CD4-positive, alpha-beta T cell treated with Interferon alpha-2 for 1 hour (primary cell): ENCODE measurements at regions not wholly inside any gene's neighbourhood (a gene's known extent, or its start where the extent isn't known, plus 50 kb on each side); places are given as distances from the start of the nearest gene placed in this dataset.
"Not testable (repeated sequence)": the region's sequence is repeated elsewhere in the genome, so short reads cannot be mapped to it uniquely, and the experiment has no call there.

Source experiments
- DNase-seq, 2 donors: peaks; one replicate each; pipeline ENCODE4 v3.0.0-alpha.2; 2020 to 2022

DNA sequence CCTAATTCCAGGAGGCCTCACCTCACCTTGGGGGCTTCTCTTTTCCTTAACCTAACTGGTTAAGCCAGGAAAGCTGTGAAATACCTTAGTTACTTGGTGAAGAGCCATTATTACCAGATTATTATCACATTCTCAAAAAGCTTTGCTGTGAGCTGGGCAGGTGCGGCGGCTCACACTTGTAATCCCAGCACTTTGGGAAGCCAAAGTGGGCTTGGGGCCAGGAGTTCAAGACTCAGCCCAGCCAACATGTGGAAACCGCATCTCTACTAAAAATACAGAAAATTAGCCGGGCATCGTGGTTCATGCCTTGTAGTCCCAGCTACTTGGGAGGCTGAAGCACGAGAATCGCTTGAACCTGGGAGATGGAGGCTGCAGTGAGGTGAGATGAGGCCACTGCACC is 102.4 kb upstream of the KLF6 start:
- no peak for DNase-seq

GRCh38 chr10:3886641-3887251 is 101.7 kb upstream of the KLF6 start:
- DNase-seq: peak in 1 of 2 donors; percentile 54

DNA sequence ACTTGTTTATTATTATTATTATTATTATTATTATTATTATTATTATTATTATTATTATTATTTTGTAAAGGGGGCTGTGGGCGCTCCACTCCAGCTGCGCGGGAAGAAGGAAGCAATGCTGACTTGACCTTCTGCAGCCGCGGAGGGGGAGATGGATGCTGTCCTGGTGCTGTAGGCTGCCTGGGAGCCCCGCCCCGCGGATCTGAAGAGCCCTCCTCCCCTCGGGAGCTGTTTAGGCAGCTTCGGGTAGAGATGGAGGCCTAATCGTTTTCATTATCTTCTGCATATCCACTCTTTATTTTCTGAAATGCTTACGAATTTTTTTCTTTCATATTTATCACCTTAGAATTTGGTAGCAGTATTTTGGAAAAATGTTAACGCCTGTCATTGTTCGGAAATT is 101.2 kb upstream of the KLF6 start:
- no peak for DNase-seq

- no peak for DNase-seq
Measured at GRCh38 chr10:3882855-3883254, 97.8 kb upstream of the KLF6 start.

DNA sequence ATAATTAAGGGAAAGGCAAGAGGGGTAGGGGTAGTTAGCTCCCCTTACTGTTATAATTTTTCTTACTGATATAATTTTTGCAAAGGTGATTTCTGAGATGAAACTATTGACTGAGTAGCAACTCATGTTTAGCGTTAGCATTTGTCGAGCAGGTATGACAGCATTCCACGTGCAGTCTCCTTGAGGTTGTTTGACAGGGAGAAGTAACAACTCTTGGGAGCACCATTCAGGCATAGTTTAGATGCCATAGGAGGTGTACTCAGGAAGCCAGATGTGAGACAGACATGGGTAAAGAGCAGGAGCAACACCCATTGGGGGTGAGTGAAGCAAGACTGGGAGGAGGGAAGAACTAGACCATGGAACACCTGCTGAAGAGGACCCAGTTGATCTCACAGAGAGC is 96.6 kb upstream of the KLF6 start:
- DNase-seq: no peak

DNA sequence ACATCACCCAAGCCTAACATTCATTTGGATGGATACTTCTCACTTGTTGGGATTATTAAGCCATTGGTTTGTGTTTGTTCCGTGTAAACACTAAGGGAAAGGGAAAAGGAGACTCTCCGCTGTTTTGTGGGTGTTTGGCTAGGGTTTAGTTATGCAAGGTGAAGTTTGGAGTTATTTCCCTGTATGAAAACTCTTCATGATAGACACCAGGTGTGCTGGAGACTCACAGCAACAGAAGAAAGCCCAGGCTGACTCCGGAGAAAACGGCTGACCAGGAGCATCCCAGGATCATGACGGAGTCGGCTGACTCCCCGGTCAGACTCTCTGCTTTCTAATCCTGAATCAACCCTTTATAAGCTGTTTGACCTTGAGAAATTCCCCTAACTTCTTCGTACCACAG is 94.1 kb upstream of the KLF6 start:
- no peak for DNase-seq

DNA sequence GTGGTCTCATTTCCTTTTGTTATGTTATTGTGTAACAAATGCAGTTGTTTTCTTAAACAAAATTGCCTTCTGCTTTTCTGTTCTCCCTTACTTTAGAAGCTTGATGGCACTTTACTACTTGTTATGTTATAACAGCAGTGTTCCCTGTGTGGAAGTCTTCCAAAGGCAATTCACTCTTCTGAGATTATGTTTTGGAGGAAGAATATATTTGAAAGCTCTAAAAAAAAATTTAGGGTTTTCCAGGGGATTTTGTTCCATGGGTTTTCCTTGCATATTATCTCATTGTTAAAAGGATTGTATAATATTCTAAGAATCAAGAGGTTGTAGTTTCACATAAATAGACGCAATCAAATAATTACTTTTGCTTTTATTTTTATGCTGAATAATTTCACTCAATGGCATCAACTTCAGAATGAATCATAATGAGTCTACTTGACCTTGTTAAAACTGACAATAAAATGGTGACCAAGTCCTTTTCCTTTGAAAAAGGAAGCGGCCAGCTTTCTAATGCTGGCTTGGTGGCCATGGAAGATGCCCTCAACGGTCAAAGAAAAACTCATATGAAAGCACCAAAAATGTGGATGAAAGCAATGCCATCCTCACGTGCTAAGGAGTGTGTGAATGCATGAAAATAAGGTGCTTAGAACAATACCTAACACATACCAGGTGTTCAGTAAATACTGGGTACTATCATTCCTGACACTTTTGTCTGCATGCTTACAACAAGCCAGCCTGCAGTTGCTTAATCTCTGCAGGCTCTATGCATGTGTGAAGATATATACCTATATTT is 92.4 kb upstream of the KLF6 start:
- no peak for DNase-seq

GRCh38 chr10:3876350-3876962 is 91.4 kb upstream of the KLF6 start:
- no peak for DNase-seq

- no peak for DNase-seq
Measured at GRCh38 chr10:3875842-3876235, 90.8 kb upstream of the KLF6 start.

DNA sequence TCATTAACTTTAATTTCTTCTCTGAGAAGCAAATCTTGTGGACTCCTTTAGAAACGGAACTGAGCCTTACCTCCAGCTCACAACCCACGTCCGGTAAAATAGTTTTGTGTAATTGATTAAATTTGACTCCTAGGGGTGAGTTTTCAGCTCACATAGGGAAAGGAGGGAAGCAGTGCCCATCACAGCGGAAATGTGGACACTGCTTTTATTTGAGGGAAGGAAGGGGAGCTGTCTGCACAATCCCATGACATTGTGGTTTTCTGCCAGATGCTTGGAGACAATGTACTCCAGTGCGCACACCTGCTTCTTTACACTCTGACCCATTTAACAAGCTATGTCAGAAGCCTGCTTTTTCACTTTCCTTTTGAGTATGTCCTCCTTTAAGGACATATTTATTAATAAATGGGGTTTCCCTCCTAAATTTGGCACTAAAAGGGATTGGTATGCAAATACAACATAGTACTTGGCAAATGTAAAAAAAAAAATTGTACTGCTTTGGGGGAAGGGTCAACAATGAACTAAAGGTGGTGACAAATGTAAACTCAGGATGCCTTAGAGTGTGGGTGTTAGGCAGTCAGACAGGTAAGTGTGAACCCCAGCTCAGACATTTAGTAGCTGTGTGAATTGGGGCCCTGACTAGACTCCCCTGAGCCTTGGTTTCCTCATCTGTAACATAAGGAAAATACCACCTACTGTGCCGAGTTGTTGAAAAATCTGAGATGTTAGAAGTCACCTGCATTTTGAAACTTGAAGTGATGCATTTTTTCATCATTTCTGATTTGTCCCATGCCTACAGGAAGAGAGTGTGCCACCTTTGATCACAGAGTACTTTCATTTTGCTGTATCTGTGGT is 90.2 kb upstream of the KLF6 start:
- DNase-seq: peak; percentile 48 to 80

GRCh38 chr10:3874610-3874989 is 89.6 kb upstream of the KLF6 start:
- DNase-seq: not testable (repeated sequence)

DNA sequence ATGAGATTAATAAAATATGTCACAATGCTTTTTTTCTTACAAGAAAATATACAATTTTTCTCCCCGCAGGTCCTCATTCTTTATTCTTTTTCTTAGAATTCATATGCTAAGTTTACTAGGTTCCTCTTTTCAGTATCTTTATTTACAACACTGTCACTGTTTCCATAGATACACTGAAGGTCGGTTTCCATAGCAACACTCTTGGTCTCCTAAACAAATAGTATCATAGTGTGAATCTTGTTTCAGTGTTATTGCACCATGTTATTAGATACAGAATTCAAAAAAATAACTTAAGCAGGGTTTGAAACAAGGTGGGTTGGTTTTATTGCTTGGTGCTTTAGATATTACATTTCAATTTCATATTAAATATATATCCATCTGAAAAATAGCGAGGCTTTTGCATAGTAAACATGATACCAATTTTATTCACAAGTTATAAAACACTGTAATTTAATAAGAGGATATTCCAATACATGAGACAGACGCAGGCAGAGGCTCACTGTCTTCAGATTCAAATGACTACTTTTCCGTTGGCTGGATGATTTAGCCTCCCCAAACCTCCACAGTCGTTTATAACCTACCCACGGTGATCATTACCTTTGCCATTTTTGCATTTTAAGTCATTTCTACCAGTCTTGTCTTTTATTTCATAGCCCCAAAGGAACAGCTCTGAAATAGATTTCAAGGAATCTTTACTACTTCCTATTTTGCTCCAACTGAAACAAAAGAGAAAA is 88.9 kb upstream of the KLF6 start:
- DNase-seq: peak; percentile 59 to 94

- DNase-seq: no peak
Measured at GRCh38 chr10:3872712-3873329, 87.8 kb upstream of the KLF6 start.

GRCh38 chr10:3871424-3871996 is 86.5 kb upstream of the KLF6 start:
- DNase-seq: no peak

GRCh38 chr10:3869036-3869435 is 84.0 kb upstream of the KLF6 start:
- no peak for DNase-seq

GRCh38 chr10:3868271-3868664 is 83.3 kb upstream of the KLF6 start:
- no peak for DNase-seq

DNA sequence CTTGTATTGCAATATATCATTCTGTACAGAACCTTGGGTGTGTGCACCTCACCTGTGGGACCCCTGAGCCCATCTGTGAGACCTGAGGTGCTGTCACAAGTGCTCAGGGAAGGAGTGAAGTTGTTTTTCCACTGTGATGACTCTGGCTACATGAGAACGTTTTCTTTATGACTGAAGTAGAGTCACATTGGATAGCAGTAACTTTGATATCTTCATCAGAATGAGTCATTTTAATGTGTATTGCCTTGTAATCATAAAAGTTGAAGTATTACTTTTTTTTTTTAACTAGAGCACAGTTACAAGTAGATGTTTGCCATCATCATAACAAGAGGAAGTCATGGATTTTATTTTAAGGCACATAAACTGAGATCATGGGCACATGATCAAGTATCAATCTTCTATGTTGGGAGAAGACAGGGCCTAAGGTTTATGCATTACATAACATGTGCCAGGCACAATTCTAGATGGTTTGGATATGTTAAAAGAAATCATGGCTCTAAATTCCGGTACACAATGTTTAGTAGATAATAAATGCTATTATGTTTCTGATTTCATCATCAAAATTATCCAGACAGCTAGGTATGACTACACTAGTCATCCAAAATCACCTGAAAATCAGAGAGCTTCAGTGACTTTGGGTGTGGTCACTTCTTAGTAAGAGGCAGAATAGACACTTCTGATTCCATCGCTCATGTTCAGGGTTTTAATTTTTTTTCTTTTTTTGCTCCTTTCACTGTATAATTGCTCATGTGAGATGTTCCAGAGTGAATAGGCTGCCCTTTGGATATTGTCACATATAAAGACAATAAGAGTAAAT is 82.7 kb upstream of the KLF6 start:
- no peak for DNase-seq

DNA sequence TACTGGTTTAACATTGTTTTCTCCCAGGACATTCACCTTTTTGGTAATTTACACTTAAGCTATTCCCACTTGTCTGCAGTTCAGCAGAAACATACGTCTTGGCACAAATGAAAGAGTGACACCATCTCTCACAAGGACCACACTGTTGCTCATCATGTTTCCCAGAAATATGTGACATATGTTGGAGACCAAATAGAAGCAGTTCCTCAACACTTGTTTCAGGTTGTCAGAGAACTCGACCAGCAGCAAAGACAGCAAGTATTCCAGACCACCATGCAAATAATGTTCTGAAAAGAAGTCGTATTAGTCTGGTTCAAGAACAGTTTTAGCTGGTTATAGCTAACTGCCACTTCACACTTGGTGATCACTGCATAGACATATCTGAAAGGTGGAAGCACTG is 81.3 kb upstream of the KLF6 start:
- peak in 1 of 2 donors; percentile 44 for DNase-seq

DNA sequence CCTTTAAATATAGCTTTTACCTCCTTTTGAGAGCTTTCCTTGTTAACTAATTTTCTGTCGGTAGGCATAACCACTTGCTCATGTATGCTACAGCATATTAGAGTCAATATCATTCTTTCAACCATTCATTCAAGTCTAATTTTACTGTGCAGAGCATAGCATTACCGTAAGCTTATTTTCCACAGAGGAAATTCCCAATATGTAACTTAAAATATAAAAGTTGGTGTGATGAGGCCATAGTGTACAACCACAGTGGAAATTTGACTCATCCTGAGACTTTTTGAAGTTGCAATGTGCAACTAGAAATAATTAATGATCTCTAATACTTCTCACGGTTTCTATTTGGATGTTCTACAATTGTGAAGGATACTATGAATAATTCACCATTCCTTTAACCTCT is 80.6 kb upstream of the KLF6 start:
- no peak for DNase-seq

- no peak for DNase-seq
Measured at GRCh38 chr10:3861795-3862194, 76.8 kb upstream of the KLF6 start.
